Neural progenitor cell (in vitro differentiated cells): ENCODE measurements at regions not wholly inside any gene's neighbourhood (a gene's known extent, or its start where the extent isn't known, plus 50 kb on each side); places are given as distances from the start of the nearest gene placed in this dataset.
A peak's percentile ranks its signal among the peaks of the same experiment; 100 is the strongest.

Source experiments
- DNase-seq: peaks from one replicate; pipeline ENCODE4 v3.0.0-alpha.2; 2016; ENCODE audit warnings: low spot score
- H2AFZ ChIP-seq: fragments of 200-600 bp; sonication (generic); replicated peaks from 2 replicates; pipeline ENCODE4 v1.6.1; 2016; ENCODE audit warnings: antibody characterized with exemption
- H3F3A ChIP-seq: fragments of 200-600 bp; sonication (generic); 2 replicates; pipeline ENCODE4 v1.6.1; 2016; ENCODE audit warnings: antibody characterized with exemption, low read depth
- H3K27ac ChIP-seq: fragments of 200-600 bp; sonication (generic); 2 replicates; pipeline ENCODE4 v1.5.1; 2016; ENCODE audit warnings: mild to moderate bottlenecking
- H3K27me3 ChIP-seq: fragments of 200-600 bp; sonication (generic); 2 replicates; pipeline ENCODE4 v1.6.1; 2016; ENCODE audit warnings: mild to moderate bottlenecking, moderate library complexity
- H3K36me3 ChIP-seq: fragments of 200-600 bp; sonication (generic); 2 replicates; pipeline ENCODE4 v1.5.1; 2016
- H3K4me1 ChIP-seq: fragments of 200-600 bp; sonication (generic); 2 replicates; pipeline ENCODE4 v1.6.1; 2016; ENCODE audit warnings: mixed run types
- H3K4me2 ChIP-seq: fragments of 200-600 bp; sonication (generic); 2 replicates; pipeline ENCODE4 v1.6.1; 2016
- H3K4me3 ChIP-seq: fragments of 200-600 bp; sonication (generic); 2 replicates; pipeline ENCODE4 v1.5.1; 2016
- H3K79me2 ChIP-seq: fragments of 200-600 bp; sonication (generic); 2 replicates; pipeline ENCODE4 v1.6.1; 2016; ENCODE audit warnings: low read depth
- H3K9ac ChIP-seq: fragments of 200-600 bp; sonication (generic); 2 replicates; pipeline ENCODE4 v1.6.1; 2016
- H3K9me3 ChIP-seq: fragments of 200-600 bp; sonication (generic); 2 replicates; pipeline ENCODE4 v1.5.1; 2016; ENCODE audit warnings: low read depth
- H4K20me1 ChIP-seq: fragments of 200-600 bp; sonication (generic); 2 replicates; pipeline ENCODE4 v1.6.1; 2016; ENCODE audit warnings: low read depth
- H3K27ac Mint-ChIP-seq: 3 replicates; pipeline ENCODE4 v1.8.0; 2021; ENCODE audit warnings: mixed read lengths
- H3K27me3 Mint-ChIP-seq: 2 replicates; pipeline ENCODE4 v1.8.0; 2022; ENCODE audit warnings: low read depth, mild to moderate bottlenecking, inconsistent platforms, moderate library complexity, mixed read lengths; ENCODE audit not compliant: insufficient read depth
- H3K36me3 Mint-ChIP-seq: 3 replicates; pipeline ENCODE4 v1.8.0; 2021; ENCODE audit warnings: mixed read lengths
- H3K4me1 Mint-ChIP-seq: 3 replicates; pipeline ENCODE4 v1.8.0; 2021; ENCODE audit warnings: mixed read lengths
- H3K4me3 Mint-ChIP-seq: 3 replicates; pipeline ENCODE4 v1.8.0; 2021; ENCODE audit warnings: mild to moderate bottlenecking, moderate library complexity, mixed read lengths
- H3K9me3 Mint-ChIP-seq: 3 replicates; pipeline ENCODE4 v1.8.0; 2020; ENCODE audit warnings: mixed read lengths
- CTCF ChIP-seq: fragments of 200-600 bp; sonication (generic); IDR thresholded peaks from 2 replicates; pipeline ENCODE4 v1.5.1; 2017; ENCODE audit warnings: antibody characterized with exemption, mild to moderate bottlenecking
- EZH2 ChIP-seq: fragments of 200-600 bp; sonication (generic); IDR thresholded peaks from 2 replicates; pipeline ENCODE4 v1.6.1; 2017; ENCODE audit warnings: antibody characterized with exemption, mild to moderate bottlenecking, moderate library complexity
- EZH2phosphoT487 ChIP-seq: fragments of 200-600 bp; sonication (generic); IDR thresholded peaks from 2 replicates; pipeline ENCODE4 v1.6.1; 2017; ENCODE audit warnings: antibody characterized with exemption

- Histone ChIP-seq H3K4me2 (no peak overlapping the region), H3K4me3 (no peak overlapping the region), H3K36me3 (no peaks in the 10 kb centered on the region), H3K27ac (no peak overlapping the region), H3F3A (no peaks in the 10 kb centered on the region), H3K4me1 (no peaks in the 10 kb centered on the region), H3K27me3 (no peaks in the 10 kb centered on the region), H4K20me1 (no peaks in the 10 kb centered on the region), H3K9ac (no peak overlapping the region), H2AFZ (no peak overlapping the region), H3K9me3 (no peaks in the 10 kb centered on the region), H3K79me2 (no peaks in the 10 kb centered on the region)
- DNase-seq: no peak
- Mint-ChIP-seq H3K4me3 (no peak overlapping the region), H3K9me3 (no peaks in the 10 kb centered on the region), H3K36me3 (no peaks in the 10 kb centered on the region), H3K27ac (no peak overlapping the region), H3K27me3 (no peaks in the 10 kb centered on the region), H3K4me1 (no peaks in the 10 kb centered on the region)
- TF ChIP-seq CTCF: no peak
- TF ChIP-seq EZH2phosphoT487: no peak
- no peak for TF ChIP-seq EZH2
These were observed 200.1 kb upstream of the VCX3A start for GRCh38 chrX:6734844-6735634.

- no peaks in the 10 kb centered on the region for H3K27me3 ChIP-seq
- H3K79me2 ChIP-seq: no peaks in the 10 kb centered on the region
- H4K20me1 ChIP-seq: no peaks in the 10 kb centered on the region
- H3K27ac Mint-ChIP-seq: no peak overlapping the region
- no peak for DNase-seq
- no peaks in the 10 kb centered on the region for H3K27me3 Mint-ChIP-seq
- no peaks in the 10 kb centered on the region for H3K36me3 ChIP-seq
- no peaks in the 10 kb centered on the region for H3K4me1 ChIP-seq
- H3K4me2 ChIP-seq: no peak overlapping the region
- H3K4me1 Mint-ChIP-seq: no peaks in the 10 kb centered on the region
- no peaks in the 10 kb centered on the region for H3K36me3 Mint-ChIP-seq
- no peak for TF ChIP-seq CTCF
- TF ChIP-seq EZH2phosphoT487: no peak
- TF ChIP-seq EZH2: no peak
- H3K27ac ChIP-seq: no peak overlapping the region
- H2AFZ ChIP-seq: no peak overlapping the region
- H3K9me3 Mint-ChIP-seq: no peaks in the 10 kb centered on the region
- no peak overlapping the region for H3K4me3 ChIP-seq
- H3K4me3 Mint-ChIP-seq: no peak overlapping the region
- H3K9ac ChIP-seq: no peak overlapping the region
- H3K9me3 ChIP-seq: no peaks in the 10 kb centered on the region
- H3F3A ChIP-seq: no peaks in the 10 kb centered on the region
These were observed 197.2 kb upstream of the VCX3A start for GRCh38 chrX:6732101-6732500.

GRCh38 chrX:6729626-6730025 lies 194.7 kb upstream of the VCX3A start:
- Mint-ChIP-seq H3K27me3 (no peaks in the 10 kb centered on the region), H3K27ac (peak overlapping the region; percentile 86), H3K4me1 (no peaks in the 10 kb centered on the region), H3K36me3 (no peaks in the 10 kb centered on the region), H3K4me3 (no peak overlapping the region), H3K9me3 (no peaks in the 10 kb centered on the region)
- Histone ChIP-seq H3K79me2 (no peaks in the 10 kb centered on the region), H3K4me3 (no peak overlapping the region), H3K9me3 (no peaks in the 10 kb centered on the region), H3K27me3 (no peaks in the 10 kb centered on the region), H3K36me3 (no peaks in the 10 kb centered on the region), H3K4me2 (no peak overlapping the region), H2AFZ (no peak overlapping the region), H3K9ac (no peak overlapping the region), H3K4me1 (no peaks in the 10 kb centered on the region), H3K27ac (no peak overlapping the region), H3F3A (no peaks in the 10 kb centered on the region), H4K20me1 (no peaks in the 10 kb centered on the region)
- no peak for DNase-seq
- TF ChIP-seq EZH2: no peak

GRCh38 chrX:6718766-6719165 lies 183.8 kb upstream of the VCX3A start:
- no peaks in the 10 kb centered on the region for H3K4me1 ChIP-seq
- no peak overlapping the region for H2AFZ ChIP-seq
- no peak overlapping the region for H3K27ac ChIP-seq
- no peak overlapping the region for H3K4me2 ChIP-seq
- Mint-ChIP-seq H3K27ac (no peak overlapping the region), H3K4me3 (no peak overlapping the region), H3K4me1 (no peaks in the 10 kb centered on the region), H3K9me3 (no peaks in the 10 kb centered on the region), H3K27me3 (no peaks in the 10 kb centered on the region), H3K36me3 (no peaks in the 10 kb centered on the region)
- no peaks in the 10 kb centered on the region for H3F3A ChIP-seq
- no peak for TF ChIP-seq CTCF
- TF ChIP-seq EZH2phosphoT487: no peak
- TF ChIP-seq EZH2: no peak
- no peaks in the 10 kb centered on the region for H3K36me3 ChIP-seq
- H3K4me3 ChIP-seq: no peak overlapping the region
- no peaks in the 10 kb centered on the region for H3K79me2 ChIP-seq
- no peak for DNase-seq
- peaks cover 7% of the 10 kb centered on the region for H3K9me3 ChIP-seq
- H3K27me3 ChIP-seq: no peaks in the 10 kb centered on the region
- no peaks in the 10 kb centered on the region for H4K20me1 ChIP-seq
- no peak overlapping the region for H3K9ac ChIP-seq
